Liver (tissue), 8 donors: ENCODE measurements at regions not wholly inside any gene's neighbourhood (a gene's known extent, or its start where the extent isn't known, plus 50 kb on each side); places are given as distances from the start of the nearest gene placed in this dataset.

Experiments
- DNase-seq: peaks from one replicate; pipeline ENCODE4 v3.0.0-alpha.2; 2017; ENCODE audit warnings: low spot score
- H3K27ac ChIP-seq, 2 donors: one replicate each; pipeline ENCODE4 v1.7.0; 2013; ENCODE audit warnings: inconsistent platforms in 2 of 2, low read length in 2 of 2, control low read depth in 1 of 2, low read depth in 1 of 2, mild to moderate bottlenecking in 1 of 2
- H3K27me3 ChIP-seq, 4 donors: one replicate each; pipeline versions ENCODE4 v1.6.1 to v1.7.0; 2013; ENCODE audit warnings: low read length in 3 of 4, inconsistent platforms in 1 of 4, mild to moderate bottlenecking in 1 of 4, moderate library complexity in 1 of 4; ENCODE audit not compliant: control insufficient read depth in 4 of 4, insufficient read depth in 4 of 4
- H3K36me3 ChIP-seq, 4 donors: one replicate each; pipeline versions ENCODE4 v1.6.1 to v1.7.0; 2013; ENCODE audit warnings: low read length in 3 of 4, mild to moderate bottlenecking in 3 of 4, low read depth in 1 of 4, moderate library complexity in 1 of 4; ENCODE audit not compliant: control insufficient read depth in 4 of 4, insufficient read depth in 3 of 4
- H3K4me1 ChIP-seq, 4 donors: one replicate each; pipeline versions ENCODE4 v1.6.1 to v1.7.0; 2013; ENCODE audit warnings: low read length in 3 of 4, mild to moderate bottlenecking in 3 of 4, moderate library complexity in 1 of 4; ENCODE audit not compliant: control insufficient read depth in 4 of 4, insufficient read depth in 4 of 4
- H3K4me3 ChIP-seq, 3 donors: one replicate each; pipeline versions ENCODE4 v1.6.1 to v1.7.0; 2013; ENCODE audit warnings: low read length in 3 of 3, control low read depth in 1 of 3, low read depth in 1 of 3, mild to moderate bottlenecking in 1 of 3
- H3K9ac ChIP-seq, 2 donors: one replicate each; pipeline ENCODE4 v1.7.0; 2013; ENCODE audit warnings: low read length in 2 of 2, mild to moderate bottlenecking in 2 of 2, moderate library complexity in 2 of 2, control low read depth in 1 of 2, low read depth in 1 of 2
- H3K9me3 ChIP-seq, 4 donors: one replicate each; pipeline versions ENCODE4 v1.6.1 to v1.7.0; 2013; ENCODE audit warnings: low read length in 3 of 4; ENCODE audit not compliant: control insufficient read depth in 4 of 4
- ATF3 ChIP-seq: IDR thresholded peaks from 2 replicates; pipeline ENCODE4 v1.6.1; 2016; ENCODE audit warnings: antibody characterized with exemption
- CTCF ChIP-seq: fragments of 150-350 bp; IDR thresholded peaks from 2 replicates; pipeline ENCODE4 v1.5.1; 2017; ENCODE audit warnings: improper control_type of control experiment, low read depth, low read length; ENCODE audit not compliant: missing input control
- EGR1 ChIP-seq, 2 donors: IDR thresholded peaks; 2 replicates each; pipeline ENCODE4 v1.6.1; 2016 to 2018; ENCODE audit warnings: antibody characterized with exemption in 2 of 2, low read depth in 2 of 2
- FOXA1 ChIP-seq: IDR thresholded peaks from 2 replicates; pipeline ENCODE4 v1.6.1; 2016; ENCODE audit warnings: antibody characterized with exemption
- FOXA2 ChIP-seq: IDR thresholded peaks from 2 replicates; pipeline ENCODE4 v1.6.1; 2016; ENCODE audit warnings: antibody characterized with exemption
- GABPA ChIP-seq, 2 donors: IDR thresholded peaks in 1 of 2; conservative IDR thresholded peaks in 1 of 2; 2 replicates each; pipeline ENCODE4 v1.6.1; 2016; ENCODE audit warnings: antibody characterized with exemption in 2 of 2, mild to moderate bottlenecking in 1 of 2, moderate library complexity in 1 of 2
- HNF4A ChIP-seq, 2 donors: conservative IDR thresholded peaks; 2 replicates each; pipeline ENCODE4 v1.6.1; 2016; ENCODE audit warnings: antibody characterized with exemption in 2 of 2, mild to moderate bottlenecking in 2 of 2
- HNF4G ChIP-seq: IDR thresholded peaks from 2 replicates; pipeline ENCODE4 v1.6.1; 2016; ENCODE audit warnings: antibody characterized with exemption
- JUND ChIP-seq, 2 donors: IDR thresholded peaks; 2 replicates each; pipeline ENCODE4 v1.6.1; 2016; ENCODE audit warnings: antibody characterized with exemption in 2 of 2
- MAX ChIP-seq: IDR thresholded peaks from 2 replicates; pipeline ENCODE4 v1.6.1; 2016; ENCODE audit warnings: antibody characterized with exemption
- NR2F2 ChIP-seq: IDR thresholded peaks from 2 replicates; pipeline ENCODE4 v1.6.1; 2016; ENCODE audit warnings: antibody characterized with exemption
- RAD21 ChIP-seq, 2 donors: IDR thresholded peaks; 2 replicates each; pipeline ENCODE4 v1.6.1; 2016; ENCODE audit warnings: antibody characterized with exemption in 2 of 2, mild to moderate bottlenecking in 2 of 2
- REST ChIP-seq: IDR thresholded peaks from 2 replicates; pipeline ENCODE4 v1.6.1; 2016; ENCODE audit warnings: antibody characterized with exemption, mild to moderate bottlenecking
- RXRA ChIP-seq, 2 donors: IDR thresholded peaks; 2 replicates each; pipeline ENCODE4 v1.6.1; 2017 to 2018; ENCODE audit warnings: antibody characterized with exemption in 2 of 2, mild to moderate bottlenecking in 1 of 2
- SP1 ChIP-seq: IDR thresholded peaks from 2 replicates; pipeline ENCODE4 v1.6.1; 2018; ENCODE audit warnings: antibody characterized with exemption, mild to moderate bottlenecking
- TAF1 ChIP-seq: conservative IDR thresholded peaks from 2 replicates; pipeline ENCODE4 v1.6.1; 2016; ENCODE audit warnings: antibody characterized with exemption, mild to moderate bottlenecking
- YY1 ChIP-seq: IDR thresholded peaks from 2 replicates; pipeline ENCODE4 v1.6.1; 2016; ENCODE audit warnings: antibody characterized with exemption, mild to moderate bottlenecking
- ZBTB33 ChIP-seq: IDR thresholded peaks from 2 replicates; pipeline ENCODE4 v1.6.1; 2016; ENCODE audit warnings: antibody characterized with exemption
- WGBS: extraction: QIAGEN DNeasy Blood & Tissue Kit; methylation state at CpG from one replicate; pipeline ENCODE4 v1.1.7; 2013; 5-methylcytosine and 5-hydroxymethylcytosine counted together
- donor health status: healthy.
- donor health status: healthy.
- donor health status: healthy.
- donor health status: healthy.
- donor health status: healthy.

- 82% methylated on average over 1 of the region's 1 CpG for whole genome bisulfite sequencing
- no peaks in the 10 kb centered on the region for H3K36me3 ChIP-seq
- no peaks in the 10 kb centered on the region for H3K9me3 ChIP-seq
- TF ChIP-seq JUND (IDR thresholded peaks at IDR 0.05), result no peak
- no peak for TF ChIP-seq FOXA2
- no peak for TF ChIP-seq RAD21 (IDR thresholded peaks at IDR 0.05)
- no peak for TF ChIP-seq MAX
- no peak for TF ChIP-seq FOXA1
- TF ChIP-seq NR2F2, result no peak
- TF ChIP-seq GABPA (IDR thresholded peaks at IDR 0.05 in 1 of 2, conservative IDR thresholded peaks at IDR 0.05 in 1 of 2), result no peak
- no peak for TF ChIP-seq SP1
- no peak for TF ChIP-seq EGR1 (IDR thresholded peaks at IDR 0.05; ENCODE audit: low read depth in 2 of 2)
- no peak for TF ChIP-seq REST
- TF ChIP-seq ATF3, result no peak
- TF ChIP-seq HNF4A (conservative IDR thresholded peaks at IDR 0.05), result no peak
- TF ChIP-seq ZBTB33, result no peak
- no peak overlapping the region for H3K27ac ChIP-seq
- no peaks in the 10 kb centered on the region for H3K27me3 ChIP-seq
- H3K4me3 ChIP-seq, result no peak overlapping the region
- DNase-seq, result no peak
- no peak overlapping the region for H3K9ac ChIP-seq
- no peaks in the 10 kb centered on the region for H3K4me1 ChIP-seq
Measured at GRCh38 chr9:118426772-118427171, 722.6 kb downstream of the TLR4 start.

- Histone ChIP-seq H3K27ac (no peak overlapping the region), H3K4me1 (no peaks in the 10 kb centered on the region)
- WGBS, result 79% methylated on average over 1 of the region's 1 CpG
Measured at GRCh38 chr9:118438810-118439209, 734.6 kb downstream of the TLR4 start.

More at GRCh38 chr9:118438810-118439209, 734.6 kb downstream of the TLR4 start:
- H3K4me3 ChIP-seq, result no peak overlapping the region
- TF ChIP-seq YY1, result no peak
- no peak for TF ChIP-seq GABPA (IDR thresholded peaks at IDR 0.05 in 1 of 2, conservative IDR thresholded peaks at IDR 0.05 in 1 of 2)
- TF ChIP-seq HNF4G, result no peak
- TF ChIP-seq SP1, result no peak
- TF ChIP-seq TAF1, result no peak
- TF ChIP-seq EGR1 (IDR thresholded peaks at IDR 0.05; ENCODE audit: low read depth in 2 of 2), result no peak
- no peak for TF ChIP-seq ZBTB33
- no peak for TF ChIP-seq NR2F2
- TF ChIP-seq FOXA2, result no peak
- no peak for TF ChIP-seq REST
- no peak for TF ChIP-seq RXRA (IDR thresholded peaks at IDR 0.05)
- TF ChIP-seq CTCF, result no peak
- no peaks in the 10 kb centered on the region for H3K9me3 ChIP-seq
- H3K9ac ChIP-seq, result no peak overlapping the region
- no peaks in the 10 kb centered on the region for H3K36me3 ChIP-seq
- H3K27me3 ChIP-seq, result no peaks in the 10 kb centered on the region
- no peak for DNase-seq
